Panc1 (cell line): ENCODE measurements at regions not wholly inside any gene's neighbourhood (a gene's known extent, or its start where the extent isn't known, plus 50 kb on each side); places are given as distances from the start of the nearest gene placed in this dataset.

ENCODE experiments used
- ATAC-seq: fragments of 200-7000 bp; cut with Tn5 transposase; 2 replicates; pipeline ENCODE4 v1.9.1; 2020; ENCODE audit warnings: mild to moderate bottlenecking, moderate library complexity
- BruUV-seq: library from RNA; stranded (reverse); fragments of 400-500 nt; replicated peaks from 2 replicates; lab custom pipeline; 2021; lab: Mats Ljungman, UMichigan
- CTCF ChIA-PET: fragments of 300-600 bp; sonication (Branson Sonifier 250); formaldehyde crosslinking; loops from one replicate; lab custom pipeline; 2022; ENCODE audit warnings: antibody characterized with exemption; lab: Charles Lee
- POLR2A ChIA-PET: fragments of 300-600 bp; sonication (Branson Sonifier 250); formaldehyde crosslinking; loops from one replicate; lab custom pipeline; 2022; ENCODE audit warnings: antibody characterized with exemption; lab: Charles Lee
- DNase-seq: peaks from one replicate; pipeline ENCODE4 v3.0.0-alpha.2; 2010; ENCODE audit warnings: low read depth, low spot score
- H3K27ac ChIP-seq: 2 replicates; pipeline ENCODE4 v1.5.1; 2011; ENCODE audit warnings: mild to moderate bottlenecking, low read length, inconsistent platforms
- H3K27me3 ChIP-seq: fragments of 200-500 bp; sonication (Bioruptor generic); 2 replicates; pipeline ENCODE4 v1.6.0; 2014; ENCODE audit warnings: low read length, inconsistent platforms; ENCODE audit not compliant: control insufficient read depth, insufficient read depth
- H3K36me3 ChIP-seq: fragments of 200-500 bp; sonication (Bioruptor generic); 2 replicates; pipeline ENCODE4 v1.5.1; 2014; ENCODE audit warnings: inconsistent platforms, mild to moderate bottlenecking, low read length, moderate library complexity; ENCODE audit not compliant: control insufficient read depth, insufficient read depth
- H3K4me1 ChIP-seq: 2 replicates; pipeline ENCODE4 v1.5.1; 2011; ENCODE audit warnings: inconsistent platforms, mild to moderate bottlenecking, low read length, moderate library complexity; ENCODE audit not compliant: control insufficient read depth, insufficient read depth
- H3K4me3 ChIP-seq, 2 experiments: 2 replicates each; pipeline ENCODE4 v1.5.1; 2011 to 2012; ENCODE audit warnings: low read depth in 2 of 2, low read length in 2 of 2, mild to moderate bottlenecking in 2 of 2, inconsistent platforms in 1 of 2, moderate library complexity in 1 of 2
- H3K9me3 ChIP-seq: fragments of 200-500 bp; sonication (Bioruptor generic); 2 replicates; pipeline ENCODE4 v1.5.1; 2014; ENCODE audit warnings: low read depth, mild to moderate bottlenecking, inconsistent platforms, low read length, moderate library complexity; ENCODE audit not compliant: control insufficient read depth, insufficient read depth
- CTCF ChIP-seq: fragments of 450-650 bp; IDR thresholded peaks from 2 replicates; pipeline ENCODE4 v1.5.1; 2017; ENCODE audit warnings: mild to moderate bottlenecking
- POLR2AphosphoS5 ChIP-seq: IDR thresholded peaks from 2 replicates; pipeline ENCODE4 v1.6.1; 2012; ENCODE audit warnings: mild to moderate bottlenecking, low read depth, low read length, moderate library complexity
- REST ChIP-seq, 2 experiments: IDR thresholded peaks; 2 replicates each; pipeline ENCODE4 v1.6.1; 2011 to 2012; ENCODE audit warnings: low read depth in 2 of 2, control low read depth in 1 of 2, low read length in 1 of 2, mild to moderate bottlenecking in 1 of 2, moderate library complexity in 1 of 2; ENCODE audit not compliant: insufficient read depth in 1 of 2
- SIN3A ChIP-seq: IDR thresholded peaks from 2 replicates; pipeline ENCODE4 v1.6.1; 2012; ENCODE audit warnings: low read depth, mild to moderate bottlenecking, low read length, moderate library complexity, borderline replicate concordance; ENCODE audit not compliant: insufficient read depth
- TCF7L2 ChIP-seq: IDR thresholded peaks from 2 replicates; pipeline ENCODE4 v1.6.1; 2011; ENCODE audit warnings: mild to moderate bottlenecking, low read depth, low read length, inconsistent platforms
- in situ Hi-C: cut with HindIII; loops from 2 replicates; pipeline ENCODE4 v1.10.0; 2016; ENCODE audit warnings: low sequenced_read_pairs, low pct_unique_long_range_greater_than_20kb
- intact Hi-C: fragments of 100-400 bp; cut with micrococcal nuclease; formaldehyde crosslinking; loops from one replicate; pipeline ENCODE4 v1.10.0; 2022; ENCODE audit not compliant: unreplicated experiment

- ATAC-seq (no peak), DNase-seq (no peak)
- Histone ChIP-seq H3K4me3 (no peak overlapping the region), H3K27ac (no peak overlapping the region), H3K9me3 (no peaks in the 10 kb centered on the region), H3K36me3 (no peaks in the 10 kb centered on the region), H3K4me1 (no peaks in the 10 kb centered on the region), H3K27me3 (no peaks in the 10 kb centered on the region)
- TF ChIP-seq REST (IDR thresholded peaks at IDR 0.05; ENCODE audit: insufficient read depth in 1 of 2, low read depth in 2 of 2, low read length in 1 of 2) (no peak), POLR2AphosphoS5 (no peak)
- BruUV-seq = no TSS peak
- in situ Hi-C loops (no loop called here), intact Hi-C loops (no loop called here)
- ChIA-PET CTCF (no interaction called here), POLR2A (no interaction called here)
Observed at GRCh38 chr9:99590840-99591239, 230.8 kb upstream of the NR4A3 start.

- no peak for TF ChIP-seq POLR2AphosphoS5
- TF ChIP-seq SIN3A = no peak
- TF ChIP-seq REST (IDR thresholded peaks at IDR 0.05; ENCODE audit: insufficient read depth in 1 of 2, low read depth in 2 of 2, low read length in 1 of 2) = no peak
- TF ChIP-seq TCF7L2 = no peak
- TF ChIP-seq CTCF = no peak
- H3K27me3 ChIP-seq = no peaks in the 10 kb centered on the region
- no peaks in the 10 kb centered on the region for H3K36me3 ChIP-seq
- no peaks in the 10 kb centered on the region for H3K9me3 ChIP-seq
- ChIA-PET CTCF (no interaction called here), POLR2A (no interaction called here)
- in situ Hi-C loops = no loop called here
- no peak overlapping the region for H3K27ac ChIP-seq
- no peak overlapping the region for H3K4me3 ChIP-seq
- no peaks in the 10 kb centered on the region for H3K4me1 ChIP-seq
- intact Hi-C loops = no loop called here
- no TSS peak for BruUV-seq
- ATAC-seq = no peak
- DNase-seq = no peak
Observed at GRCh38 chr9:99591770-99592169, 229.9 kb upstream of the NR4A3 start.
